ENCODE measurements at regions not wholly inside any gene's neighbourhood (a gene's known extent, or its start where the extent isn't known, plus 50 kb on each side); places are given as distances from the start of the nearest gene placed in this dataset.

DNA sequence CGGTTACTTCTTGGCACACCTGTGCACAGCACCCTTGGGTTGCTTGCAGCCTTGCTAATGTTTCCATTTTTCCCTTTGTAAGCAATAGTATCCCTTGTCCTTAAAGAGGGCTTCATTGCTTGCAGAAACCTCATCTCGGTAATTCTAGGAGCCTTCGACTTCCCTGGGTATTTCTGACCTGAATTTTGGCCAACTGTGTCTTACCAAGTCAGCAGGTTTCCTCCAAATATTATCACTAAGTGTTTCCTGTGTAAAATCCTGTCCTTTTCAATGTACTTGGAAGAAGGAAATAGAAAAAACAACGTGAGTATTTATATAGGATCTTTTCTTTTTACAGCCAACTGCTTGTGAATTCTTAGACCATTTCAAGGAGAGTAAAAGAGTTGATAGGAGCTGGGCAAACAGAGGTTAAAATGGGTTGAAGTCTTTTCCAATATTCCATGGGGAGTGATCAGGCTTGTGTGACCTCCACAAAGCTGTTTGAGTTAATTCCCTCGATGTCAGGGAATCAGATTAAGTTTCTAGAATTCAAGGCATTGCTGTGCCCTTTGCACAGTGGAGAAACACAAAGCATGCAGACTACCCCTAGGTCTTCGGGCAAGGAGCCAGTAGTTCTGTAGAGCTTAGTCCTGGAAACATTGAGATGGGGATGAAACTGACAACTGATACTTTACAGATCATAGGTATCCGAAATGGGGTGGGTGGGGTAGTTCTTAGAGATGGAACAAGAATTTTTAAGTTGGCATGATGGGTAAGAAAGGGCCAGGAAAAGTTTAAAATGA, 209.9 kb downstream of the CPE start:
- TF ChIP-seq, protein P1, sequence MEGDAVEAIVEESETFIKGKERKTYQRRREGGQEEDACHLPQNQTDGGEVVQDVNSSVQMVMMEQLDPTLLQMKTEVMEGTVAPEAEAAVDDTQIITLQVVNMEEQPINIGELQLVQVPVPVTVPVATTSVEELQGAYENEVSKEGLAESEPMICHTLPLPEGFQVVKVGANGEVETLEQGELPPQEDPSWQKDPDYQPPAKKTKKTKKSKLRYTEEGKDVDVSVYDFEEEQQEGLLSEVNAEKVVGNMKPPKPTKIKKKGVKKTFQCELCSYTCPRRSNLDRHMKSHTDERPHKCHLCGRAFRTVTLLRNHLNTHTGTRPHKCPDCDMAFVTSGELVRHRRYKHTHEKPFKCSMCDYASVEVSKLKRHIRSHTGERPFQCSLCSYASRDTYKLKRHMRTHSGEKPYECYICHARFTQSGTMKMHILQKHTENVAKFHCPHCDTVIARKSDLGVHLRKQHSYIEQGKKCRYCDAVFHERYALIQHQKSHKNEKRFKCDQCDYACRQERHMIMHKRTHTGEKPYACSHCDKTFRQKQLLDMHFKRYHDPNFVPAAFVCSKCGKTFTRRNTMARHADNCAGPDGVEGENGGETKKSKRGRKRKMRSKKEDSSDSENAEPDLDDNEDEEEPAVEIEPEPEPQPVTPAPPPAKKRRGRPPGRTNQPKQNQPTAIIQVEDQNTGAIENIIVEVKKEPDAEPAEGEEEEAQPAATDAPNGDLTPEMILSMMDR (conservative IDR thresholded peaks at IDR 0.05; ENCODE audit: low read length) = no peak
- TF ChIP-seq EZH2phosphoT487 (IDR thresholded peaks at IDR 0.05; ENCODE audit: borderline replicate concordance) = no peak
